Transverse colon (tissue), 3 donors: ENCODE measurements at regions not wholly inside any gene's neighbourhood (a gene's known extent, or its start where the extent isn't known, plus 50 kb on each side); places are given as distances from the start of the nearest gene placed in this dataset.

Experiments used
- POLR2A ChIP-seq: fragments of 450-650 bp; IDR thresholded peaks from one replicate; pipeline ENCODE4 v1.6.1; 2016; ENCODE audit warnings: antibody characterized with exemption, mild to moderate bottlenecking, moderate library complexity
- TF ChIP-seq, protein P1 (sequence below), 5 experiments: fragments of 200-600 bp in 3 of 5; fragments of 450-650 bp in 2 of 5; sonication (generic) in 3 of 5; IDR thresholded peaks; 1 replicate in 2 of 5; 2 replicates in 3 of 5; pipeline ENCODE4 v1.5.1; 2016 to 2017; ENCODE audit warnings: antibody characterized with exemption in 5 of 5, inconsistent platforms in 3 of 5, mild to moderate bottlenecking in 2 of 5, moderate library complexity in 1 of 5

DNA sequence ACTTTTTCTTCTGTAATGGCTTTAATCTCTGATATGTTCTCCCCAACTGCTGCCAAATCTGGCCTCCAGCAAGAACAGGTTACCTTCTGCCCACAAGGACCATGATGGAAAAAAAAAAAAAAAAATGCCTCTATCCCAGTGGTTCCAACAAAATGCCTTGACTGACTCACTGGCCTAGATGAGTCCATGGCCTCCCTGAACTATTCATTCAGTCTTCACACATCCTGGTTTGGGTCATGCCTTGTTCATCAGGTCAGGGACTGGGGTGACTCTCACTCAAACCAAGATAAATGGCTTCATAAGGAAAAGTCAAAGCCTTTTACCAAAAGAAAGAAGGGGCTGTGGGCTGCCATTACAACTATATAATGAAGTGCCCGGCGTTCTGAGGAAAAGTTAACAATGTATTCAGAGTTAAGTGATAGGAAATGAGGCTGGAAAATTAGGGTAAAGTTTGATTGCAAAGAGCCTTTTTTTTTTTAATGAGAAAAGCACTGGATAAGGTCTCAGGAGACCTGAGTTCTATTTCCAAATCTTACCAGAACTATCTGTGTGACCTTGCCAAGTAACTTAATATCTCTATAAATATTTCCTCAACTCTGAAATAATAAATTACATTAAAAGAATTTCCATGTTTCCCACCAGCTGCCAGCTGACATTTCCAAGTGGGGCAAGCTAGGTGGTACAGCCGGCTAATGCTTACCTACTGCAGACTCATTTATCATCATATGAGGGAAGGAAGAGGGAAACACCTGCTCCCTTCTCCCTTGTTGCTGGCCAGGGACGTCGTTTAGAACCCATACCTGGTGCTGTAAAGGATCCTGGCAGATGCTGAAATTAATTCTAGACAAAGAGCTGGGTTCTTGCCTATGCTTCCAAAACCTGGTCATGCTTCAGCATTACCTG is 380.0 kb upstream of the MARCKS start:
- TF ChIP-seq, protein P1, sequence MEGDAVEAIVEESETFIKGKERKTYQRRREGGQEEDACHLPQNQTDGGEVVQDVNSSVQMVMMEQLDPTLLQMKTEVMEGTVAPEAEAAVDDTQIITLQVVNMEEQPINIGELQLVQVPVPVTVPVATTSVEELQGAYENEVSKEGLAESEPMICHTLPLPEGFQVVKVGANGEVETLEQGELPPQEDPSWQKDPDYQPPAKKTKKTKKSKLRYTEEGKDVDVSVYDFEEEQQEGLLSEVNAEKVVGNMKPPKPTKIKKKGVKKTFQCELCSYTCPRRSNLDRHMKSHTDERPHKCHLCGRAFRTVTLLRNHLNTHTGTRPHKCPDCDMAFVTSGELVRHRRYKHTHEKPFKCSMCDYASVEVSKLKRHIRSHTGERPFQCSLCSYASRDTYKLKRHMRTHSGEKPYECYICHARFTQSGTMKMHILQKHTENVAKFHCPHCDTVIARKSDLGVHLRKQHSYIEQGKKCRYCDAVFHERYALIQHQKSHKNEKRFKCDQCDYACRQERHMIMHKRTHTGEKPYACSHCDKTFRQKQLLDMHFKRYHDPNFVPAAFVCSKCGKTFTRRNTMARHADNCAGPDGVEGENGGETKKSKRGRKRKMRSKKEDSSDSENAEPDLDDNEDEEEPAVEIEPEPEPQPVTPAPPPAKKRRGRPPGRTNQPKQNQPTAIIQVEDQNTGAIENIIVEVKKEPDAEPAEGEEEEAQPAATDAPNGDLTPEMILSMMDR (IDR thresholded peaks at IDR 0.05) = no peak
- no peak for TF ChIP-seq POLR2A
